GM23338 (cell line): ENCODE measurements at regions not wholly inside any gene's neighbourhood (a gene's known extent, or its start where the extent isn't known, plus 50 kb on each side); places are given as distances from the start of the nearest gene placed in this dataset.
"Not testable (repeated sequence)": the region's sequence is repeated elsewhere in the genome, so short reads cannot be mapped to it uniquely, and the experiment has no call there.

ENCODE experiments used
- ATAC-seq: fragments of 200-7000 bp; cut with Tn5 transposase; 3 replicates; pipeline ENCODE4 v1.9.1; 2020
- DNase-seq: peaks from one replicate; pipeline ENCODE4 v3.0.0-alpha.2; 2015; ENCODE audit warnings: low spot score
- H2AFZ ChIP-seq: fragments of 200-600 bp; sonication (generic); 2 replicates; pipeline ENCODE4 v1.8.0; 2016; ENCODE audit warnings: antibody characterized with exemption, mild to moderate bottlenecking, moderate library complexity
- H3F3A ChIP-seq: fragments of 200-600 bp; sonication (generic); replicated peaks from 2 replicates; pipeline ENCODE4 v1.8.0; 2017; ENCODE audit warnings: antibody characterized with exemption, mixed run types, low read depth
- H3K27ac ChIP-seq: fragments of 200-600 bp; sonication (generic); 2 replicates; pipeline ENCODE4 v1.6.1; 2016; ENCODE audit warnings: low read depth
- H3K27me3 ChIP-seq: fragments of 200-600 bp; sonication (generic); 2 replicates; pipeline ENCODE4 v1.8.0; 2016; ENCODE audit warnings: mild to moderate bottlenecking, mixed run types, moderate library complexity; ENCODE audit not compliant: insufficient read depth
- H3K36me3 ChIP-seq: fragments of 200-600 bp; sonication (generic); 2 replicates; pipeline ENCODE4 v1.8.0; 2016; ENCODE audit warnings: mild to moderate bottlenecking; ENCODE audit not compliant: insufficient read depth
- H3K4me1 ChIP-seq: fragments of 200-600 bp; sonication (generic); 2 replicates; pipeline ENCODE4 v1.8.0; 2016; ENCODE audit warnings: mild to moderate bottlenecking, moderate library complexity; ENCODE audit not compliant: insufficient read depth
- H3K4me2 ChIP-seq: fragments of 200-600 bp; sonication (generic); 2 replicates; pipeline ENCODE4 v1.7.1; 2017; ENCODE audit warnings: mixed run types
- H3K4me3 ChIP-seq: fragments of 200-600 bp; sonication (generic); 2 replicates; pipeline ENCODE4 v1.6.1; 2016; ENCODE audit warnings: mixed run types
- H3K79me2 ChIP-seq: fragments of 200-600 bp; sonication (generic); replicated peaks from 2 replicates; pipeline ENCODE4 v1.8.0; 2017; ENCODE audit warnings: mild to moderate bottlenecking; ENCODE audit not compliant: insufficient read depth
- H3K9me2 ChIP-seq: fragments of 200-600 bp; sonication (generic); 2 replicates; pipeline ENCODE4 v1.8.0; 2017; ENCODE audit not compliant: insufficient read depth
- H4K20me1 ChIP-seq: fragments of 200-600 bp; sonication (generic); replicated peaks from 2 replicates; pipeline ENCODE4 v1.8.0; 2017; ENCODE audit warnings: mild to moderate bottlenecking; ENCODE audit not compliant: insufficient read depth
- H3K27ac Mint-ChIP-seq: 2 replicates; pipeline ENCODE4 v1.8.0; 2020; ENCODE audit warnings: inconsistent platforms, mild to moderate bottlenecking, moderate library complexity, mixed read lengths
- H3K27me3 Mint-ChIP-seq: 3 replicates; pipeline ENCODE4 v1.8.0; 2022; ENCODE audit warnings: low read depth, mild to moderate bottlenecking, moderate library complexity, mixed read lengths, inconsistent platforms; ENCODE audit not compliant: insufficient read depth, poor library complexity
- H3K36me3 Mint-ChIP-seq: 3 replicates; pipeline ENCODE4 v1.8.0; 2021; ENCODE audit warnings: low read depth, mild to moderate bottlenecking, inconsistent platforms, moderate library complexity, mixed read lengths
- H3K4me1 Mint-ChIP-seq: 3 replicates; pipeline ENCODE4 v1.8.0; 2020; ENCODE audit warnings: mild to moderate bottlenecking, inconsistent platforms, mixed read lengths
- H3K4me3 Mint-ChIP-seq: 3 replicates; pipeline ENCODE4 v1.8.0; 2021; ENCODE audit warnings: moderate library complexity, mild to moderate bottlenecking, inconsistent platforms, mixed read lengths
- H3K9me3 Mint-ChIP-seq: 3 replicates; pipeline ENCODE4 v1.8.0; 2020; ENCODE audit warnings: moderate library complexity, mild to moderate bottlenecking, inconsistent platforms, mixed read lengths
- POLR2AphosphoS5 ChIP-seq: IDR thresholded peaks from 2 replicates; pipeline ENCODE4 v1.6.1; 2016; ENCODE audit warnings: antibody characterized with exemption, low read depth

- DNase-seq (no peak), ATAC-seq (no peak)
- Mint-ChIP-seq H3K4me1 (no peaks in the 10 kb centered on the region), H3K9me3 (no peaks in the 10 kb centered on the region), H3K36me3 (no peaks in the 10 kb centered on the region), H3K4me3 (no peak overlapping the region), H3K27ac (no peak overlapping the region), H3K27me3 (peaks cover 2% of the 10 kb centered on the region)
- Histone ChIP-seq H3K4me3 (no peak overlapping the region), H3K79me2 (no peaks in the 10 kb centered on the region), H4K20me1 (no peaks in the 10 kb centered on the region), H3K9me2 (no peaks in the 10 kb centered on the region), H3K27ac (no peak overlapping the region), H3F3A (no peaks in the 10 kb centered on the region), H3K4me1 (no peaks in the 10 kb centered on the region), H3K27me3 (no peaks in the 10 kb centered on the region), H3K4me2 (no peak overlapping the region), H3K36me3 (no peaks in the 10 kb centered on the region), H2AFZ (no peak overlapping the region)
- no peak for TF ChIP-seq POLR2AphosphoS5
Measured at GRCh38 chr18:14285053-14285452, 152.8 kb upstream of the ZNF519 start.

DNA sequence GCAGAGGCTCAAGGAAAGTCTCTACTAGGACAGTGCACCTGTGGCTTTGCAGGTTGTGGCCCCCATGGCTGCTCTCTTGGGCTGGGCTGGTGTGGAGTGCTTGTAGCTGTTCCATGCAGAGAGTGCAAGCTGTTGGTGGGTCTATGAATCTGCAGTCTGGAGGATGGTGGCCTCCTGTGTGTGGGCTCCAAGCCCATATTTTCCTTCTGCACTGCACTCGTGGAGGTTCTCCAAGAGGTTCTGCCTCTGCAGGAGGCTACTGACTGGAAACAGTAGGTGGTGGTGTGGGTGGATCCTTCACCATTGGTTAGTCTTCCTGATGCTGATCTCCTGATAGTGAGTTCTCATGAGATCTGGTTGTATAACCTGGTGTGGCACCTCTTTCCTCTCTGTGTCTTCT, 143.2 kb upstream of the ZNF519 start:
- H3K9me3 Mint-ChIP-seq = peaks cover 84% of the 10 kb centered on the region
- not testable (repeated sequence) for H3K36me3 ChIP-seq, H2AFZ ChIP-seq, DNase-seq, H3K27me3 ChIP-seq, H3K27ac Mint-ChIP-seq, H3K4me1 ChIP-seq, H3K4me3 Mint-ChIP-seq, H3F3A ChIP-seq, H4K20me1 ChIP-seq, H3K4me3 ChIP-seq, H3K9me2 ChIP-seq, H3K27me3 Mint-ChIP-seq, H3K36me3 Mint-ChIP-seq, H3K4me1 Mint-ChIP-seq, H3K4me2 ChIP-seq, ATAC-seq, H3K27ac ChIP-seq, H3K79me2 ChIP-seq

GRCh38 chr18:14265637-14266410, 133.6 kb upstream of the ZNF519 start:
- ATAC-seq, H3K27me3 Mint-ChIP-seq, H3K4me3 Mint-ChIP-seq: not testable (repeated sequence)

DNA sequence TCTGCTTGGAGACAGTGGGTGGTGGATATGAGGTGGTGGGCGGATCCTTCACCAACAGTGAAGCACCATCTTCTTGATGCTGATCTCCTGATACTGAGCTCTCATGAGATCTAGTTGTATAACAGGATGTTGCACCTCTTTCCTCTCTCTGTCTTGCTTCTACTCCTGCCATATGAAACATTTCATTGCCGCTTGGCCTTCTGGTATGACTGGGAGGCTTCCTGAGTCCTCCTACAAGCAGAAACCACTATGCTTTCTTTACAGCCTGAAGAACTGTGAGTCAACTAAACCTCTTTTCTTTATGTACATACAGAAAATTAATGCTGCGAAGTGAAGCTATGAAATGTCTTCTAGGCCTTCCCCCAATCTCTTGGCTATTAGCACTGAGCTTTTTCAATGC, 130.6 kb upstream of the ZNF519 start:
- Mint-ChIP-seq H3K36me3 (peaks cover 10% of the 10 kb centered on the region; the same call in 1 of the 3 replicates), H3K9me3 (peaks cover 82% of the 10 kb centered on the region)
- H3K9me2 ChIP-seq, H4K20me1 ChIP-seq, H3F3A ChIP-seq, H3K4me1 ChIP-seq, H3K4me3 ChIP-seq, DNase-seq, H3K27me3 ChIP-seq, ATAC-seq, H3K27ac ChIP-seq, H3K79me2 ChIP-seq, H3K27me3 Mint-ChIP-seq, H3K4me3 Mint-ChIP-seq, H3K4me2 ChIP-seq, H3K4me1 Mint-ChIP-seq, H2AFZ ChIP-seq, H3K36me3 ChIP-seq, H3K27ac Mint-ChIP-seq: not testable (repeated sequence)

More at GRCh38 chr18:14265637-14266410, 133.6 kb upstream of the ZNF519 start:
- H3F3A ChIP-seq, H3K9me2 ChIP-seq, H3K4me2 ChIP-seq, H3K27ac Mint-ChIP-seq, H3K4me1 Mint-ChIP-seq, H3K27ac ChIP-seq, H3K4me1 ChIP-seq, H3K79me2 ChIP-seq, H2AFZ ChIP-seq, H4K20me1 ChIP-seq, H3K27me3 ChIP-seq, DNase-seq, H3K36me3 ChIP-seq, H3K4me3 ChIP-seq: not testable (repeated sequence)
- H3K9me3 Mint-ChIP-seq = peaks cover 82% of the 10 kb centered on the region
- H3K36me3 Mint-ChIP-seq = peaks cover 10% of the 10 kb centered on the region; the same call in 1 of the 3 replicates

DNA sequence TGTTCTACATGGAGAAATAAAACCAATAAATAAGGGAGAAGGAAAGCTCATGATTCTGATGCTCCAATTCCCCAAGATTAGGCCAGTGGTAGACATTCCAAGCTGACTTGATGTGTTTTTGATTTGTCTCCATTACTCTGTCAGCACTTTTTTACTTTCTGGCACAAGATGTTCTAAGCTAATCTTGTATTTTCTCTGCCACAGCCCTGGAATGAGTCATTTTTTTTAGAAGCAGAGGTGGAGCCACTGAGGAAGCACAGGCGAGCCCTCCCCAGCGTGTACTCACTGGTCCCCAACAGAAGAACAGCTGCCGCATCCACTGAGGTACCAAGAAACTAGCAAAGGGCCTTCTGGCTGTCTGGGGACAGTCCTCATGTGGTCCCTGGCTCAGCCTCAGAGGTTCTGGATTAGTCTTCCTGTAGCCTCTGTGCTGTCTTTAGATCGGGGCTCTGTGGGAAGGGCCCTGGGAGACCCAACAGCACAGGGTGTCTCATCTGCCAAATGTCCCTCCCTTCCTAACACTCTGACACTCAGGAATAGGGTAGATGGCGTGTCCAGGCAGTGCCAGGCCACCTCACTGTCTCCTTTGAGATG, 117.9 kb upstream of the ZNF519 start:
- not testable (repeated sequence) for H4K20me1 ChIP-seq, H3K27ac ChIP-seq, H3K9me2 ChIP-seq, H3K4me3 Mint-ChIP-seq, DNase-seq, H3K27ac Mint-ChIP-seq, H3F3A ChIP-seq, H3K4me2 ChIP-seq, H3K36me3 ChIP-seq, H3K27me3 ChIP-seq, H3K79me2 ChIP-seq, ATAC-seq, H3K36me3 Mint-ChIP-seq, H2AFZ ChIP-seq, H3K4me3 ChIP-seq, H3K4me1 Mint-ChIP-seq, H3K4me1 ChIP-seq, H3K27me3 Mint-ChIP-seq
- peaks cover 58% of the 10 kb centered on the region for H3K9me3 Mint-ChIP-seq

DNA sequence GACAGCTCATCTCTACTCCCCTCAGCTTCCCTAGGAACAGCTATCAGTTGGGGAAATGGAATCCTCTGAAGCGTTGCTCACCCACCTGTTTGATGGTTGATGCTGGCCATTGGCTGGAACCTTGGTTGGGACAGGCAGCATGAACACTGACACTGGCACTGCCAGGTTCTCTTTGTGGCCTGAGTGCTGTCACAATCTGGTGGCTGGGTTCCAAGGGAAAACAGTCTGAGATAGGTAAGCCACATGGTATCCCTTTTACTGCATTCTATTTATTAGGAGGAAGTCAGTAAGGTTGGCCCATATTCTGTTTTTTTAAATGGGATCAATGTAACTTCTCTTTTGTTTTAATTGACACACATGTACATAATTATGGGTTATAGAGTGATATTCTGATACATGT, 107.0 kb upstream of the ZNF519 start:
- H3F3A ChIP-seq, H2AFZ ChIP-seq, H3K27me3 ChIP-seq, H4K20me1 ChIP-seq, H3K9me2 ChIP-seq, H3K27me3 Mint-ChIP-seq, H3K36me3 Mint-ChIP-seq, H3K4me1 ChIP-seq, ATAC-seq, H3K4me3 Mint-ChIP-seq, H3K27ac ChIP-seq, H3K4me2 ChIP-seq, H3K4me1 Mint-ChIP-seq, H3K4me3 ChIP-seq, H3K79me2 ChIP-seq, H3K27ac Mint-ChIP-seq, DNase-seq, H3K36me3 ChIP-seq: not testable (repeated sequence)
- peaks cover 31% of the 10 kb centered on the region for H3K9me3 Mint-ChIP-seq
